ENCODE measurements at regions not wholly inside any gene's neighbourhood (a gene's known extent, or its start where the extent isn't known, plus 50 kb on each side); places are given as distances from the start of the nearest gene placed in this dataset.

DNA sequence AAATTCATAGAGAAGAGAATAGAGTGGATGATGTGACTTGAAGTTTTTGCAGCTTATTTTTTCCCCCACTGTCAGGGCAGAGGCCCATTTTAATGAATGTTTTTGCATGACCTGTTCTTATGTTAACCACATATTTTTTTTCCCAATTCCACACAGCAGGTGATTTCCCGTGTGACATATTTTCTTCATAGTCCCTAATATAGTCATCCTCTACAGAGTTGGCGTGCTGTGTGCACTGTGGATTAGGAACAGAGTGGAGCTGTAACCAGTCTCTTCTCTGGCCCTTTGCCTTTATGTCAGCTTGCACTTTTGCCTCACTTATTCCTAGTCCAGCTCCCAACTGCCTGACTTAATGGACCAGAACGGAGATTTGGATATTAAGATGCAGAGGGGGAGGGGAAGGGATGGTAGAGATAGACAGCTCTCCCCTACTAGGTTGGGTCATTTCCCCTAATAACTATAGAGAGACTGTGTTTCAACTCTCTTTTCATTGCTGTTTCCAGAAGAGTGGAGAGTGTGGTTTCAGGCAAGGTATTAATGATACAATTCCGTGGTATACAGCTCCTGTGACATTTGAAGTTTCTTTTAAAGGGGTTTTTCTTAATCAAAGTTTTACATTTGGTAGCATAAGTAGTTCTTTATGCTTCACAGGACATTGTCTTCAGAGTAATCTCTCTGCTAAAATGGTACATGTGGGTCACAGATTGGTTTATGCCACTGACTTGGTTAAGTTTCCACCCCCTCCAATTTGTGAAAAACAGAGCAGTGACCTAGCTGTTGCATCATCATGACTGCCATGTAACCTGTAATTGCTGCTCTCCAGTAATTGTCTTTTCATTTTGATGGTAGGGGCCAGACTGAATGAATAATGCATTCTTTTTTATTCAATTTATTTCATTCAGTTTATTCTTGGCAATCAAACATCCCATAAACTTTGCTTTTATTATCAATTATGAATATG lies 161.3 kb downstream of the HAUS1 start (continued):
- TF ChIP-seq RAD21 (IDR thresholded peaks at IDR 0.05 in 1 of 2, conservative IDR thresholded peaks at IDR 0.05 in 1 of 2; ENCODE audit: low read depth in 2 of 2, low read length in 2 of 2) = no peak
- no peak for TF ChIP-seq EZH2 (IDR thresholded peaks at IDR 0.05; ENCODE audit: low read depth, low read length, severe bottlenecking)
- TF ChIP-seq RNF2 (IDR thresholded peaks at IDR 0.05; ENCODE audit: borderline replicate concordance, low read depth, low read length, missing control alignments, poor library complexity, severe bottlenecking) = no peak

Measured in H1 (cell line).